B cell (primary cell): ENCODE measurements at regions not wholly inside any gene's neighbourhood (a gene's known extent, or its start where the extent isn't known, plus 50 kb on each side); places are given as distances from the start of the nearest gene placed in this dataset.

ENCODE experiments used
- ATAC-seq: fragments of 200-7000 bp; cut with Tn5 transposase; one replicate; pipeline ENCODE4 v1.10.0; 2021; ENCODE audit warnings: low read depth, mild to moderate bottlenecking, moderate number of reproducible peaks, moderate library complexity
- CTCF ChIA-PET: fragments of 350-600 bp; sonication (Branson Sonifier 250); formaldehyde crosslinking; loops from one replicate; lab custom pipeline; 2021; ENCODE audit warnings: antibody characterized with exemption, inconsistent platforms; lab: Charles Lee
- POLR2A ChIA-PET: fragments of 350-600 bp; sonication (Branson Sonifier 250); formaldehyde crosslinking; loops from one replicate; lab custom pipeline; 2021; ENCODE audit warnings: antibody characterized with exemption; lab: Charles Lee
- DNase-seq: peaks from one replicate; pipeline ENCODE4 v3.0.0; 2013
- H2AFZ ChIP-seq: 2 replicates; pipeline ENCODE4 v1.6.1; 2012; ENCODE audit warnings: mild to moderate bottlenecking, low read depth, low read length; ENCODE audit not compliant: insufficient read depth, poor library complexity, severe bottlenecking
- H3K27ac ChIP-seq, 2 donors: 1 replicate in 1 of 2; 2 replicates in 1 of 2; pipeline ENCODE4 v1.5.1; 2012 to 2013; ENCODE audit warnings: low read length in 2 of 2, mild to moderate bottlenecking in 2 of 2, moderate library complexity in 1 of 2
- H3K27me3 ChIP-seq, 4 experiments: fragments of 200-600 bp in 1 of 4; sonication (generic) in 1 of 4; replicated peaks in 1 of 4; 1 replicate in 2 of 4; 2 replicates in 2 of 4; pipeline versions ENCODE4 v1.6.1 to v1.7.0; 2013 to 2016; ENCODE audit warnings: low read length in 3 of 4, mild to moderate bottlenecking in 2 of 4, mixed read lengths in 1 of 4, moderate library complexity in 1 of 4; ENCODE audit not compliant: insufficient read depth in 4 of 4, control insufficient read depth in 3 of 4; ENCODE audit errors: control extremely low read depth in 1 of 4
- H3K36me3 ChIP-seq, 2 experiments: replicated peaks in 1 of 2; 1 replicate in 1 of 2; 2 replicates in 1 of 2; pipeline versions ENCODE4 v1.6.1 to v1.7.1; 2013; ENCODE audit warnings: low read length in 1 of 2; ENCODE audit not compliant: insufficient read depth in 2 of 2, control insufficient read depth in 1 of 2; ENCODE audit errors: control extremely low read depth in 1 of 2, extremely low read depth in 1 of 2
- H3K4me1 ChIP-seq, 2 donors: fragments of 200-600 bp in 1 of 2; sonication (generic) in 1 of 2; 1 replicate in 1 of 2; 2 replicates in 1 of 2; pipeline versions ENCODE4 v1.5.1 to v1.6.1; 2013 to 2017; ENCODE audit warnings: low read length in 2 of 2; ENCODE audit not compliant: control insufficient read depth in 2 of 2, insufficient read depth in 2 of 2
- H3K4me2 ChIP-seq: replicated peaks from 2 replicates; pipeline ENCODE3; 2012; ENCODE audit warnings: mild to moderate bottlenecking, low read depth, low read length; ENCODE audit not compliant: poor library complexity, severe bottlenecking
- H3K4me3 ChIP-seq, 5 experiments: fragments of 200-600 bp in 1 of 5; sonication (generic) in 1 of 5; 1 replicate in 3 of 5; 2 replicates in 2 of 5; pipeline versions ENCODE4 v1.5.1 to v1.7.0; 2011 to 2016; ENCODE audit warnings: low read length in 4 of 5, mild to moderate bottlenecking in 4 of 5, low read depth in 2 of 5, control low read depth in 1 of 5, moderate library complexity in 1 of 5; ENCODE audit not compliant: insufficient read depth in 1 of 5; ENCODE audit errors: control extremely low read depth in 1 of 5, extremely low read depth in 1 of 5
- H3K79me2 ChIP-seq: fragments of 200-600 bp; sonication (generic); one replicate; pipeline ENCODE4 v1.6.0; 2016; ENCODE audit warnings: low read length; ENCODE audit not compliant: control insufficient read depth, insufficient read depth
- H3K9ac ChIP-seq: fragments of 200-600 bp; sonication (generic); 2 replicates; pipeline ENCODE4 v1.6.1; 2017; ENCODE audit warnings: mild to moderate bottlenecking, low read length, moderate library complexity
- H3K9me3 ChIP-seq, 3 donors: one replicate each; pipeline versions ENCODE4 v1.6.1 to v1.7.1; 2013; ENCODE audit warnings: low read length in 2 of 3; ENCODE audit not compliant: control insufficient read depth in 2 of 3, insufficient read depth in 1 of 3; ENCODE audit errors: control extremely low read depth in 1 of 3
- H4K20me1 ChIP-seq: 2 replicates; pipeline ENCODE4 v1.6.0; 2012; ENCODE audit warnings: mild to moderate bottlenecking, low read length; ENCODE audit not compliant: insufficient read depth, control insufficient read depth, poor library complexity, severe bottlenecking
- H3K27ac Mint-ChIP-seq: one replicate; pipeline ENCODE4 v1.8.0; 2021; ENCODE audit warnings: mixed read lengths
- H3K27me3 Mint-ChIP-seq: one replicate; pipeline ENCODE4 v1.8.0; 2021; ENCODE audit warnings: mixed read lengths
- H3K4me1 Mint-ChIP-seq: one replicate; pipeline ENCODE4 v1.8.0; 2021; ENCODE audit warnings: mixed read lengths
- H3K4me3 Mint-ChIP-seq: one replicate; pipeline ENCODE4 v1.8.0; 2021; ENCODE audit warnings: mixed read lengths
- H3K9me3 Mint-ChIP-seq: one replicate; pipeline ENCODE4 v1.8.0; 2022; ENCODE audit warnings: mixed read lengths; ENCODE audit not compliant: insufficient read depth
- CTCF ChIP-seq: fragments of 200-600 bp; IDR thresholded peaks from one replicate; pipeline ENCODE4 v1.8.0; 2022; ENCODE audit warnings: antibody characterized with exemption, mild to moderate bottlenecking
- EZH2 ChIP-seq: IDR thresholded peaks from 2 replicates; pipeline ENCODE4 v1.6.1; 2012; ENCODE audit warnings: borderline replicate concordance, low read depth, mild to moderate bottlenecking, moderate library complexity, low read length; ENCODE audit not compliant: insufficient read depth, poor library complexity, severe bottlenecking
- WGBS: methylation state at CpG from one replicate; pipeline ENCODE4 v1.1.5; 2013; ENCODE audit warnings: missing lambda C conversion rate; ENCODE audit not compliant: insufficient coverage; 5-methylcytosine and 5-hydroxymethylcytosine counted together
- intact Hi-C: fragments of 100-400 bp; cut with micrococcal nuclease; formaldehyde crosslinking; loops from one replicate; pipeline ENCODE4 v1.10.0; 2022

GRCh38 chr10:16381083-16381482 is 55.7 kb upstream of the PTER start:
- Histone ChIP-seq H3K4me2 (no peak overlapping the region), H3K27ac (no peak overlapping the region), H3K9me3 (peaks cover 0 to 1% (median 0%) of the 10 kb centered on the region in 3 donors), H4K20me1 (no peaks in the 10 kb centered on the region), H3K27me3 (no peaks in the 10 kb centered on the region), H3K4me3 (no peak overlapping the region), H3K79me2 (no peaks in the 10 kb centered on the region), H3K4me1 (no peaks in the 10 kb centered on the region), H3K36me3 (no peaks in the 10 kb centered on the region), H3K9ac (no peak overlapping the region), H2AFZ (no peak overlapping the region)
- ChIA-PET CTCF (no interaction called here), POLR2A (no interaction called here)
- Mint-ChIP-seq H3K9me3 (no peaks in the 10 kb centered on the region), H3K27ac (no peak overlapping the region), H3K4me3 (no peak overlapping the region), H3K27me3 (peaks cover 5% of the 10 kb centered on the region), H3K4me1 (no peaks in the 10 kb centered on the region)
- DNase-seq = no peak
- intact Hi-C loops = no loop called here
- TF ChIP-seq EZH2 (no peak), CTCF (no peak)
- no peak for ATAC-seq
- WGBS = 92% methylated on average over 2 of the region's 3 CpGs

- Histone ChIP-seq H3K27ac (no peak overlapping the region), H3K79me2 (no peaks in the 10 kb centered on the region), H3K4me1 (no peaks in the 10 kb centered on the region), H3K27me3 (no peaks in the 10 kb centered on the region), H4K20me1 (no peaks in the 10 kb centered on the region), H3K36me3 (no peaks in the 10 kb centered on the region), H3K9ac (no peak overlapping the region), H2AFZ (no peak overlapping the region), H3K9me3 (peaks cover 0 to 4% (median 1%) of the 10 kb centered on the region in 3 donors), H3K4me2 (no peak overlapping the region), H3K4me3 (no peak overlapping the region)
- intact Hi-C loops = no loop called here
- Mint-ChIP-seq H3K9me3 (no peaks in the 10 kb centered on the region), H3K4me1 (no peaks in the 10 kb centered on the region), H3K27me3 (peaks cover 5% of the 10 kb centered on the region), H3K27ac (no peak overlapping the region), H3K4me3 (no peak overlapping the region)
- 82% methylated on average over 12 of the region's 12 CpGs for WGBS
- TF ChIP-seq EZH2 (no peak), CTCF (no peak)
- DNase-seq = no peak
- POLR2A ChIA-PET = no interaction called here
- CTCF ChIA-PET = no interaction called here
- ATAC-seq = no peak
Measured at GRCh38 chr10:16384021-16384420, 52.8 kb upstream of the PTER start.
